GM18870 (cell line): ENCODE measurements at regions not wholly inside any gene's neighbourhood (a gene's known extent, or its start where the extent isn't known, plus 50 kb on each side); places are given as distances from the start of the nearest gene placed in this dataset.
"Not testable (repeated sequence)": the region's sequence is repeated elsewhere in the genome, so short reads cannot be mapped to it uniquely, and the experiment has no call there.

Experiments
- ATAC-seq: cut with Tn5 transposase; IDR thresholded peaks from one replicate; pipeline ENCODE4 v1.9.1; 2021; ENCODE audit warnings: moderate library complexity; ENCODE audit not compliant: unreplicated experiment

GRCh38 chr11:81802591-81802990 is 931.1 kb downstream of the FAM181B start:
- no peak for ATAC-seq

- no peak for ATAC-seq
Measured at GRCh38 chr11:81792416-81792815, 941.2 kb downstream of the FAM181B start.

DNA sequence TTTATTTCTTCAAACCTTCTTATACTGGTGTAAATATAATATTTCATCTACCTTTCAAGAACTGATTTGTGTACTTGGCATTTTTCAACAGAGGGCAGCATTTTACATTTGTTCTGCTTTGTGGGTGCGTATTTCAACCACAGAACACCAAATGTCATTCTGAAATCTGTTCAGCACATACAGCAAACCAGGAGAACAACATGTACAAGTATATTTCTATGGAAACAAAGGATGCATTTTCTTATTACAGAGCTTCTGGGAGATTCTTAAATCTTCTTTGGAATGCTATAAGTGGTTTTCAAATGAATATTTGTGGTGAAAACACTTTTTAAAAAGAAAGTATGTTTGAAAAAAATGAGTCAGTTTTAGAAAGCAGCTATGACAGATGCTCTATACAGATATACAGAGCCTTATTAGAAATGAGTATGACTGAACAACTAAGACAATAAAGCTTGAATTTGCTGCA is 946.0 kb downstream of the FAM181B start:
- ATAC-seq, result peak; percentile 68

DNA sequence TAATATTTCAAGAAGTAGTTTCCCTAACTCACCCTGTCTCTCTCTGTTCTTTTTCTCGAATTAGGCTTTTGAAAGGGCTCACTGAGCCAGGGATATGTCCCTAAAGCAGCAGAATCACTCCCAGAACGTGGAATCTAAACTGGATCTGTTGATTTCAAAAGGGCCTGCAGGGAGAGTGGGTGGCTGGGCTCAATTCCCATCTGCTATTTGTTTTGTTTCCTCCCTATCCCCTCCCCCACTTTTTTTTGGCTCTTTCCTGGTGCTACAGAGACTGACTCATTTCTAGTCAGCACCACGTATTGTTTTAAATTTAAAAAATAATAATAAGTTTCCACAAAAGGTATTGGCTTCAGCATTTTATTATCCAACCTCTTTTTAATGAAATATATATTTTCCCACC is 961.5 kb downstream of the FAM181B start:
- no peak for ATAC-seq

- ATAC-seq, result not testable (repeated sequence)
Measured at GRCh38 chr11:81769906-81770305, 963.8 kb downstream of the FAM181B start.

DNA sequence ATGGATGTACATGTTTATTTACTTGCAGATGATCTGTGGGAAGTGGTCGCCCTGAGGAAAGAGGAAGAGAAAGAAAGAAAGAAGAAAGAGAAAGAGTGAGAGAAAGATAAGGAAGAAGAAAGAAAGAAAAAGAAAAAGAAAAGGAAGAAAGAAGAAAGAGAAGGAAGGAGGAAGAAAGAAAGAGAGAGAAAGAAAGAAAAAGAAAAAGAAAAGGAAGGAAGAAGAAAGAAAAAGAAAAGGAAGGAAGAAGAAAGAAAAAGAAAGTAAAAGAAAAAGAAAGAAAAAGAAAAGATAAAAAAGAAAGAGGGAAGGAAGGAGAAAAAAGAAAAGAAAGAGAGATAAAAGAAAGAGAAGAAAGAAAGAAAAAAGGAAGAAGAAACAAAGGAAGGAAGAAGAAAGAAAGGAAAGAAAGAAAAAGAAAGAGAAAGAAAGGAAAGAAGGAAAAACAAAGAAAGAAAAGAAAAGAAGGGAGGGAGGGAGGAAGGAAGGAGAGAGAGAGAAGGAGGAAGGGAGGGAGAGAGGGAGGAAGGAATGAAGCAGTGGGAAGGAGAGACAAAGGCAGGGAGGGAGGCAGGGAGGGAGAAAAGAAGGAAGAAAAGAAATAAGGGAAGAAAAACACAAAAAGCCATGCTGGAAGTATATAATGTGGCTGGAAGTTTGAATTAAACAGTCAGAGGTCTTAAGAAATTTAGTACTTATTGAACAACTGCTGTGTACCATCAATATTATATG is 976.6 kb downstream of the FAM181B start:
- ATAC-seq, result no peak

- ATAC-seq, result no peak
Measured at GRCh38 chr11:81749245-81749644, 984.4 kb downstream of the FAM181B start.

DNA sequence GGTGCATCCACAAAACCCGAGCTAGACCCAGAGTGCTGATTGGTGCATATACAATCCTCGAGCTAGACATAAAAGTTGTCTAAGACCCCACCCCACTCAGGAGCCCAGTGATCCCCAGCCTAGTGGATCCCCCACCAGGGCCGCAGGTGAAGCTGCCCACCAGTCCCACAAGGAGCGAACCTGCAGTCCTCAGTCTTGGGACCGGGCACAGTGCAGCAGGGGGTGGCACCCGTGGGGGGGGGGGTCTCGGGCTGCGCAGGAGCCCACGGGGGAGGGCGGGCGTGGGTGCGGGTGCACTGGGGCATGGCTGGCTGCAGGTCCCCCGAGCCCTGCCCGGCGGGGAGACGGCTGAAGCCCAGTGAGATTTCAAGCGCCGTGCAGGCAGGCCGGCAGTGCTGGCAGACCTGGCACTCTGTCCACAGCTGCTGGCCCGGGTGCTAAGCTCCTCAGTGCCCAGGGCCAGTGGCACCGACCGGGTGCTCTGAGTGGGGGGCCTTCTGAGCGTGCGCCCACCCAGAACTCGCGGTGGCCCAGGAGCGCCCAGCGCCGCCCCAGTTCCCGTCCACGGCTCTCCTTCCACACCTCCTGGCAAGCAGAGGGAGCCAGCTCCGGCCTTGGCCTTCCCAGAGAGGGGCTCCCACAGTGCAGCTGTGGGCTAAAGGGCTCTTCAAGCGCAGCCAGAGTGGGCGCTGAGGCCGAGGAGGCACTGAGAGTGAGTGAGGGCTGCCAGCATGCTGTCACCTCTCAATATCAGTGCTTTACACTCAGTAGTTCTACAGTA is 989.1 kb downstream of the FAM181B start:
- no peak for ATAC-seq

- no peak for ATAC-seq
Measured at GRCh38 chr11:81725701-81726100, 1008.0 kb downstream of the FAM181B start.

- ATAC-seq, result no peak
Measured at GRCh38 chr11:81717695-81718094, 1016.0 kb downstream of the FAM181B start.

DNA sequence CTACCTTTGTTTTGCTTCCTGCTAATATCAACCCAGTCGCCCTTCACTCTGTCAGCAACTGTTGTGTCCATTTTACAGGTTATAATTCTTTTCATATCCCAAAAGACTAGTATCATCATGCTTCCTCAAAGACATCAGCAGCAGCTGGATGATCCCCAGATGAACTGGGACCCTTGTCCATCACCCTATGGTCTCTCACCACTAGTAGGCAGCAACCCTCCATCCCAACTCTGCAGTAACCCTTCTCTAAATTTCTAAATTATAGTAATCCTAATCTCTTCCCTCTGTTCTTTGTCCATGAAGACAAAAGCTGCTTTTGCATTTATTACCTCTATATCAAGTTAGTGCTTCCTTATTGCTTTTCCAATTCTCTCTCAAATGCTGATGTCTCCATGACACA is 1025.8 kb downstream of the FAM181B start:
- ATAC-seq, result no peak

DNA sequence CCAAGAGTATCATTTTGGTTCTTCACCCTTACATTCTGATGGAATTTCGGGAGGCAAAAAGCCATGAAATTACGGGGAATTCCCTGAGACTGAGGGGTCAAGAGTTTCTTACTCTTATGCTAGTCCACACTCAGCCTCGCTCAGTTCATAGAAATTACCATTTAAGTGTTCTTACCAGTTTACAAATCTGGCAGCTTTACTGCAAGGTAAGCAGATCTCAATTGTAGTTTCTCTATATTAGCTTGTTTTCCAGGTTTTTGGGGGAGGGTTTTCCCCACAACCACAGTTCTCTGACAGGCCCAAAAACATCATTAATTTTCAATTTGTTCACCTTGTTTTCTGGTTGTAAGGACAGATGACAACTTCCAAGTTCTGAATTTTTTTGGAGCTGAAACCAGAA is 1028.4 kb downstream of the FAM181B start:
- ATAC-seq, result no peak

DNA sequence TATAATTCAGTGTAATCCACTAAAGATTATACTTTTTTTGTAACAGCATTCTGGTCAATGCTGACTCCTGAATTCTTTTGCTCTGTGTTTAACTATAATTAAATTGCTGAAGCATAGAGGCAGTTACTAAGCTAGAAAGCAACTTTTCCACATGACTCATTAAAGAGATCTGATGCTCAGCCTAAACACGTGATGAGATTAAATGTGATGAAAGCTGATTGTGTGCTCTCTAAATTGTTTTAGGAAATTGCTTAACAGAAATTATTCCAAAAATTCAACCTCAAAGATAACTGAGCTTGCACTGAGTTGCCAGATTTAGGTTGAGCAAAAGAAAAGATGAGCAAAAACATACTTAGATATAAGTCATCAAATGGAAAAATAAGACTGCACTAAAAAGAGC is 1033.6 kb downstream of the FAM181B start:
- no peak for ATAC-seq

GRCh38 chr11:81687057-81687456 is 1046.6 kb downstream of the FAM181B start:
- no peak for ATAC-seq

DNA sequence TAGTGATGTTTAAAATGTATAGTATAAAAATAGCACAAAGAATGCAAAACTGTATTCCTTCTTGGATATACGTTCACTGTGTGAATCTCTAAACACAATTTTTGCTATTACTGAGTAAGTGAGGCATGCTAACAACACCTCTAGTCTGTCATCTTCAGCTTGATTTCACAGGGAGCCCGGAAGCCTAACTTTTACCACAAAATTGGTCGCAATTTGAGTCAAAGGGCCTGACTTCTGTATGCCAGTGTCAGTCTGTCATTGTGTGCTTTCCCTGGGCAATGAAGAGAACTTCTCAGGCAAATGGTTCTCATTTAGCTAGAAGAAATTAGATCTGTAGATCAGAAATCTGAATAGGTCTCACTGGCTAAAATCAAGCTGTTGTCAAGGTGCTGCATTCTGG is 1059.5 kb downstream of the FAM181B start:
- ATAC-seq, result peak; percentile 64

DNA sequence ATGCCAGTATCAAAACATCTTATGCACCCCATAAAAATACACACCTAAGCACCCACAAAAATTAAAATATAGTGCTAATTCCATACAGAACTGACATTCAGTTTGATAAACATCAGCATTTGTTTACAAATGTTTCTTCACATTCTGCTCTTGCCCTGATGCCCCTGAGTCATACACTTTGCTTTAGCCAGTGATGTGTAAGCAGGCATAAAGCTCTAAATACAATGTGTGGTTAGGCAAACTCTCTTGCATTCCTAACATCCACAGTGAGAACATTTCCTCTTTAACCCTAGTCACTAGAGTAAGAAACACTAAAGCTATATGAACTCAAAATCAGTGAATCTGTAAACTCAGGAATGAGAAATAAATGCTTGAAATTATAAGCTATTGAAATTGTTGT is 1060.7 kb downstream of the FAM181B start:
- no peak for ATAC-seq

DNA sequence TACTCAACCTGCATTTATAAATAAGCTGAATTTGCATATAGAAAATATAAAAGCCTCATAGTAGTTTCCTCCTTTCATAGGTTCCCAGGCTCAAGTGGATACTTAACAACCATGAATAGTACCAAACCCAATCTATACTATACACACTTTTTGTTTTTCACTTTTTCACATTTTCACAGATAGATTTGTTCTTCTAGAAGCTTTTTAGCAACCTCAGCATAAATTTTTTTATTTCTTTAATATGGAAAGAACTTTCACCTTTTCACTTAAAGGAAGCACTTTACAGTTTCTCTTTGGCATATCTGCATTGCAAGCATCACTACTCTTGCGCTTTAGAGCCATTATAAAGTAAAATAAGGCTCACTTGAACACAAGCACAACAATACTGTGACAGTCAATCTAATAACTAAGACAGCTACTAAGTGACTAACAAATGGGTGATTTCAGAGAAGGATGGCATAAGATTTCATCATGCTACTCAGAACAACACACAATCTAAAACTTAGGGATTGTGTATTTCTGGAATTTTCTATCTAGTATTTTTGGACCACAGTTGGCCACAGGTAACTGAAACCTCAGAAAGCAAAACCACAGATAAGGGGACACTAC is 1063.6 kb downstream of the FAM181B start:
- no peak for ATAC-seq

- peak; percentile 73 for ATAC-seq
Measured at GRCh38 chr11:81658722-81659121, 1074.9 kb downstream of the FAM181B start.

GRCh38 chr11:81655351-81655750 is 1078.3 kb downstream of the FAM181B start:
- no peak for ATAC-seq

- no peak for ATAC-seq
Measured at GRCh38 chr11:81647374-81647773, 1086.3 kb downstream of the FAM181B start.

DNA sequence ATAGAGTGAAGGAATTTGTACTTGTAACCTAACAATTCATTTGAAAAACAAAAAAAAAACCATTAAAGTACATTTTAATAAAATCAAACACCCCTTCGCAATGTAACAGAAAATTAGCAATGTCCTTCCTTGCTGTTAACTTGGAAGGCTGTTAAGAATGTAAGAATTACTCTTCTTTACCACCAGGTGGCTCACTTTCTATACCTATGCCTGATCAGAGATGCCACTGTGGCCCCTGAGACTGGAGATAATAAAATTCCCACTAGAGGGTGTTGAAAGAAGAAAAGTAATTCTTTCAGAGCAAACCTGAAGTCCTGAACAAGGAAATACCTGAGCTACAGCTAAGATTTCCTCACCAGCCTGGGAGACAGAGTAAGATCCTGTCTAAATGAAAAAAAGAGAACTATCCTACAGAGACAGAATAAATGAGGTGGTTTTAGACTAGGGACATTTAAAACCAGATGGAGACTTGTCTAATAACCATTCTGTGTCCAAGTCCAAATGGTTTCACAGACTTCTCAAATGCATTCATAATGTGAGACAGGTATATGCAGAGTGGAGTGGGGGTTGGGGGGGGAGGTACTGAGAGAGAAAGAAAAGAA is 1089.3 kb downstream of the FAM181B start:
- ATAC-seq, result peak; percentile 97
